Parathyroid adenoma (tissue), 2 donors: ENCODE measurements at regions not wholly inside any gene's neighbourhood (a gene's known extent, or its start where the extent isn't known, plus 50 kb on each side); places are given as distances from the start of the nearest gene placed in this dataset.

Experiments
- H2AFZ ChIP-seq: fragments of 300-600 bp; sonication (generic); one replicate; pipeline ENCODE4 v1.7.0; 2017; ENCODE audit warnings: antibody characterized with exemption, mild to moderate bottlenecking
- H3K27ac ChIP-seq: fragments of 300-600 bp; sonication (generic); one replicate; pipeline ENCODE4 v1.7.0; 2017
- H3K27me3 ChIP-seq: fragments of 300-600 bp; sonication (generic); one replicate; pipeline ENCODE4 v1.7.0; 2017; ENCODE audit warnings: low read length; ENCODE audit not compliant: control insufficient read depth, insufficient read depth
- H3K36me3 ChIP-seq: fragments of 300-600 bp; sonication (generic); one replicate; pipeline ENCODE4 v1.7.0; 2017; ENCODE audit warnings: low read length; ENCODE audit not compliant: control insufficient read depth, insufficient read depth
- H3K4me1 ChIP-seq: fragments of 300-600 bp; sonication (generic); one replicate; pipeline ENCODE4 v1.7.0; 2017; ENCODE audit warnings: control low read depth
- H3K4me2 ChIP-seq: fragments of 300-600 bp; sonication (generic); one replicate; pipeline ENCODE4 v1.7.0; 2017; ENCODE audit warnings: low read length
- H3K4me3 ChIP-seq: fragments of 300-600 bp; sonication (generic); one replicate; pipeline ENCODE4 v1.7.0; 2017; ENCODE audit warnings: low read depth, low read length
- H3K79me2 ChIP-seq: fragments of 300-600 bp; sonication (generic); one replicate; pipeline ENCODE4 v1.7.0; 2017; ENCODE audit warnings: control low read depth
- H3K9ac ChIP-seq: fragments of 300-600 bp; sonication (generic); one replicate; pipeline ENCODE4 v1.7.0; 2017; ENCODE audit warnings: mild to moderate bottlenecking
- H3K9me3 ChIP-seq: fragments of 300-600 bp; sonication (generic); one replicate; pipeline ENCODE4 v1.7.0; 2017; ENCODE audit warnings: low read length; ENCODE audit not compliant: control insufficient read depth
- TF ChIP-seq, protein P1 (sequence below): fragments of 300-600 bp; sonication (generic); IDR thresholded peaks from one replicate; pipeline ENCODE4 v1.7.0; 2017; ENCODE audit warnings: antibody characterized with exemption, mild to moderate bottlenecking
- donor health status: primary hyperparathyroidism.

DNA sequence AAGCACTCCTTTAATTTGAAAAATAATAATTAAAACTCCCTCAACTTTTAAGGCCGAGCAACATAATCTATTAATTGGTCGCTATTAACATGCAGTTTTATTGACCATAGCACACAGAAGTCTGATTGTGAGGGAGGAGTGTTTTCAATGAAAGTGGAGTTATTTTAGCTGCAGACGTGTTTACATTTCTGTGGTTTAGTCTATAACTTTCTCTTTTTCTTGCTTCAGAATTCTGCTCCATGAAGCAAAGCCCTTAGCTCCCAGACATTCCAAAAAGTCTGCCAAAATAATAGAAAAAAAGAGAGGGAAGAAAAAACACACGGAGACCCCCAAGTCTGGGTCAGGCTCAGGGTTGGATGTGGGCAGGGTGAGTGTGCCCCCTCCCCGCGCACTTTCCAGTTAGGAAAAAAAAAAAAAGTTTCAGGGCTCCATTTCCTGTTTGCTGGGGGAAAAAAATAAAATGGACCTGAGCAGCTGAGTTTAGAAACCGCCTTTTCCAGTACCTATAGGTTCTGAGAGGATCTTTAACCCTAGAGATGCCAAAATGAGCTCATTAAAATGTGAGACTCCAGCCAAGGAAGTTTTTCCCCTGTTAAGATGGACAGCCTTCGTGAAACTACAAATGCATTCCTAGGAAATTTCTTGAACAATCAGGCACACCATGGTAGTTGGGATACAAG is 143.7 kb upstream of the ETS2 start:
- Histone ChIP-seq H3K36me3 (no peaks in the 10 kb centered on the region), H3K4me1 (no peaks in the 10 kb centered on the region), H3K4me2 (peak overlapping the region; percentile 64), H3K27ac (no peak overlapping the region), H3K9ac (no peak overlapping the region), H3K79me2 (no peaks in the 10 kb centered on the region), H3K27me3 (peaks cover 9% of the 10 kb centered on the region), H2AFZ (no peak overlapping the region), H3K4me3 (no peak overlapping the region), H3K9me3 (no peaks in the 10 kb centered on the region)
- TF ChIP-seq, protein P1, sequence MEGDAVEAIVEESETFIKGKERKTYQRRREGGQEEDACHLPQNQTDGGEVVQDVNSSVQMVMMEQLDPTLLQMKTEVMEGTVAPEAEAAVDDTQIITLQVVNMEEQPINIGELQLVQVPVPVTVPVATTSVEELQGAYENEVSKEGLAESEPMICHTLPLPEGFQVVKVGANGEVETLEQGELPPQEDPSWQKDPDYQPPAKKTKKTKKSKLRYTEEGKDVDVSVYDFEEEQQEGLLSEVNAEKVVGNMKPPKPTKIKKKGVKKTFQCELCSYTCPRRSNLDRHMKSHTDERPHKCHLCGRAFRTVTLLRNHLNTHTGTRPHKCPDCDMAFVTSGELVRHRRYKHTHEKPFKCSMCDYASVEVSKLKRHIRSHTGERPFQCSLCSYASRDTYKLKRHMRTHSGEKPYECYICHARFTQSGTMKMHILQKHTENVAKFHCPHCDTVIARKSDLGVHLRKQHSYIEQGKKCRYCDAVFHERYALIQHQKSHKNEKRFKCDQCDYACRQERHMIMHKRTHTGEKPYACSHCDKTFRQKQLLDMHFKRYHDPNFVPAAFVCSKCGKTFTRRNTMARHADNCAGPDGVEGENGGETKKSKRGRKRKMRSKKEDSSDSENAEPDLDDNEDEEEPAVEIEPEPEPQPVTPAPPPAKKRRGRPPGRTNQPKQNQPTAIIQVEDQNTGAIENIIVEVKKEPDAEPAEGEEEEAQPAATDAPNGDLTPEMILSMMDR, result no peak

DNA sequence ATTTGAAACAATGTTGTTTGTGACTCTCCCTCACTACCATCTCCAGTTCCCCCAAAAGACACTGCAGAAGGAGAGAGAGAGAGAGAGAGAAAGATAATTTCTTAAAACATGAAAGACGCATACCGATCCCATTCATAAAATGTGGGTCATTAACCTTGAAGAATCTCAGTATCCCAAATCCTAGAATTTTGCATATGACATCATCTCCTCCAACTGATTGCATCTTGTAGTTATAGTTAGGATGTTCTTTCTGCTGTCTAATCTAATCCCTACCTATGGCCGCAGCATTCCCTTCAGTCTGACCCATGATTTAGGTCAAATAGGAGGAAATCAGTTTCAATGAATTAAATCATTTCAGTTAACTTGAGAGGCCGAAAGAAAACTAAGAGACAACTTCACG is 142.4 kb upstream of the ETS2 start:
- peaks cover 9% of the 10 kb centered on the region for H3K27me3 ChIP-seq
- H3K36me3 ChIP-seq, result no peaks in the 10 kb centered on the region
- H3K4me2 ChIP-seq, result no peak overlapping the region
- no peak overlapping the region for H3K27ac ChIP-seq
- H3K9ac ChIP-seq, result no peak overlapping the region
- no peak overlapping the region for H3K4me3 ChIP-seq
- TF ChIP-seq, protein P1, result no peak
- H2AFZ ChIP-seq, result no peak overlapping the region
- no peaks in the 10 kb centered on the region for H3K4me1 ChIP-seq
- H3K79me2 ChIP-seq, result no peaks in the 10 kb centered on the region
- H3K9me3 ChIP-seq, result no peaks in the 10 kb centered on the region

DNA sequence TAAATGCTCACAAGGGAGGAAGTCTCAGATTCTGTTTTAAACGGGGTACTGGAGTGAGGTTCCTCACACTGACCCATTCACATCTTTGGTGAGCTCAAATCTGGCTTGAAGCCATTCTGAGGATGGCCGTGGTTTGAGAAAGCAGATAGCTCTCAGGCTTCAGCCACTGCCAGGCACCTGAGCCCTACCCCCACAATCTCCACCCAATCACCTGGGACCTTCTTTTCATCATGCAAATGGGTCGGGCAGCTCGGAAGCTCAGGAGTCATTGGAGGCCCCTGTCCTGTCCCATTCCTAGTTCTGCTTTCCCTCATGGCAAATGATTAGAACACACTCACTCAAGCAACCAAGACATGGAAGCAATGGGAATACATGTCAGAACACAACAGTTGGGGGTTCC is 141.4 kb upstream of the ETS2 start:
- no peak overlapping the region for H3K27ac ChIP-seq
- H3K27me3 ChIP-seq, result peaks cover 9% of the 10 kb centered on the region
- no peaks in the 10 kb centered on the region for H3K9me3 ChIP-seq
- TF ChIP-seq, protein P1, result no peak
- no peaks in the 10 kb centered on the region for H3K79me2 ChIP-seq
- no peaks in the 10 kb centered on the region for H3K36me3 ChIP-seq
- H3K9ac ChIP-seq, result no peak overlapping the region
- H2AFZ ChIP-seq, result no peak overlapping the region
- no peak overlapping the region for H3K4me2 ChIP-seq
- no peaks in the 10 kb centered on the region for H3K4me1 ChIP-seq
- H3K4me3 ChIP-seq, result no peak overlapping the region

DNA sequence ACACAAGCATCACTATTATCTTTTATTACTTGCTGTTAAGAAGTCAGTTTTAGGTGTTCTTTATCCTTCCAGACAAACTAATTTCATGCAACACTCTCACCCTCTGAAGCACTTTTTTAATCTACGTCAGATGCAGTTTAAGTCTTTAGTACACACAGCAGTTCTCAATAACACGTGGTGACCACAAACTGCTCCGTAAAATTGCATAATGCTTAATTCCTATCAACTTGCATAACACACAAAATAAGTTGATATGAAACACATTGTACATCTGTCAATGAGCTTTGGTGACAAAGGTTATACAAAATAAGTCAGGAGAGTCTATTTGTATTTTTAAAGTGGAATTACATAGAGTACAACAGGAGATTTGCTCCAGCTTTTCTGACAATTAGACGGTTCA is 140.9 kb upstream of the ETS2 start:
- Histone ChIP-seq H3K9me3 (no peaks in the 10 kb centered on the region), H2AFZ (no peak overlapping the region), H3K27me3 (peaks cover 9% of the 10 kb centered on the region), H3K4me2 (no peak overlapping the region), H3K27ac (no peak overlapping the region), H3K4me1 (no peaks in the 10 kb centered on the region), H3K36me3 (no peaks in the 10 kb centered on the region), H3K9ac (no peak overlapping the region), H3K4me3 (no peak overlapping the region), H3K79me2 (no peaks in the 10 kb centered on the region)
- TF ChIP-seq, protein P1, result no peak

DNA sequence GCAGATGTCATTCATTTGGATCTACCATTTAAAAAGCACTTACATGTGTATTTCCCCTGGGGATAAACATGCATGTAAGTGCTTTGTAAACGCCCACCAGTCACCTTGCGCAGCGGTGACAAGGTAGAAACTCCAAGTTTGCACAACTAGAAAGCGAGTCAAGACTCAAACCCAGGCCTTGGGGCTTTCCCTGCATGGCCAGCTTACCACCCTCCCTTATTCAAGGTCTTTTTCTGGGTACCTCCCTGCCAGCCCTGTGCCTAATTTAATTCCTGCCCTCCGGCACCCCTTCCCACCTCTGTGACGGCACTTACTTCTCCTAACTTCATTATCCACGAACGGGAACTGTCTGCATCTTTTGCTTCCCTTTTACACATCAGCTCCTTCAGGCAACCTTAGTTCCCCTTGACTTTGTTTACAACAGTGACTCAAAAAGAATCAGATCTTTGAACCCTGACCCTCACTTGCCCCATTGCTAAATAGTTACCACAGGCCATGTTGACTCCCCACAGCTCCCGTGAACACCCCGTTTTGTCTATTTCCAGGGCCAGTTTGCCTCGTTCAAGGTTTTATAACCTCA is 138.3 kb upstream of the ETS2 start:
- no peak overlapping the region for H3K4me3 ChIP-seq
- H3K79me2 ChIP-seq, result no peaks in the 10 kb centered on the region
- H3K9ac ChIP-seq, result no peak overlapping the region
- no peaks in the 10 kb centered on the region for H3K36me3 ChIP-seq
- no peak overlapping the region for H2AFZ ChIP-seq
- H3K4me1 ChIP-seq, result no peaks in the 10 kb centered on the region
- H3K4me2 ChIP-seq, result no peak overlapping the region
- no peak overlapping the region for H3K27ac ChIP-seq
- no peaks in the 10 kb centered on the region for H3K9me3 ChIP-seq
- TF ChIP-seq, protein P1, result no peak
- no peaks in the 10 kb centered on the region for H3K27me3 ChIP-seq
